HS-27A (cell line): ENCODE measurements at regions not wholly inside any gene's neighbourhood (a gene's known extent, or its start where the extent isn't known, plus 50 kb on each side); places are given as distances from the start of the nearest gene placed in this dataset.
"Not testable (repeated sequence)": the region's sequence is repeated elsewhere in the genome, so short reads cannot be mapped to it uniquely, and the experiment has no call there.

Experiments
- DNase-seq: peaks from one replicate; pipeline ENCODE4 v3.0.0-alpha.2; 2012; ENCODE audit warnings: low read depth, missing footprints

GRCh38 chr1:244322791-244323521 is 128.8 kb downstream of the ADSS2 start:
- DNase-seq = peak; percentile 91

- DNase-seq = no peak
These were observed 127.4 kb downstream of the ADSS2 start for GRCh38 chr1:244324176-244324883.

- DNase-seq = no peak
These were observed 126.5 kb downstream of the ADSS2 start for GRCh38 chr1:244325056-244325758.

- no peak for DNase-seq
These were observed 125.0 kb downstream of the ADSS2 start for GRCh38 chr1:244326757-244327156.

- DNase-seq = no peak
These were observed 124.2 kb downstream of the ADSS2 start for GRCh38 chr1:244327533-244327932.

GRCh38 chr1:244328476-244328875 is 123.2 kb downstream of the ADSS2 start:
- DNase-seq = no peak

- DNase-seq = no peak
These were observed 122.0 kb downstream of the ADSS2 start for GRCh38 chr1:244329591-244330317.

GRCh38 chr1:244330318-244330625 is 121.4 kb downstream of the ADSS2 start:
- DNase-seq = no peak

GRCh38 chr1:244332761-244333160 is 118.9 kb downstream of the ADSS2 start:
- DNase-seq = not testable (repeated sequence)

GRCh38 chr1:244334315-244334714 is 117.4 kb downstream of the ADSS2 start:
- not testable (repeated sequence) for DNase-seq

- not testable (repeated sequence) for DNase-seq
These were observed 116.9 kb downstream of the ADSS2 start for GRCh38 chr1:244334842-244335241.

GRCh38 chr1:244335456-244335855 is 116.3 kb downstream of the ADSS2 start:
- DNase-seq = no peak

GRCh38 chr1:244336232-244336899 is 115.3 kb downstream of the ADSS2 start:
- no peak for DNase-seq

- no peak for DNase-seq
These were observed 113.9 kb downstream of the ADSS2 start for GRCh38 chr1:244337839-244338238.

GRCh38 chr1:244339073-244339692 is 112.5 kb downstream of the ADSS2 start:
- no peak for DNase-seq

GRCh38 chr1:244339776-244340175 is 111.9 kb downstream of the ADSS2 start:
- DNase-seq = no peak

- no peak for DNase-seq
These were observed 111.3 kb downstream of the ADSS2 start for GRCh38 chr1:244340396-244340795.

GRCh38 chr1:244341455-244342450 is 110.0 kb downstream of the ADSS2 start:
- no peak for DNase-seq

GRCh38 chr1:244344001-244344400 is 107.7 kb downstream of the ADSS2 start:
- DNase-seq = no peak

GRCh38 chr1:244346972-244347618 is 104.6 kb downstream of the ADSS2 start:
- no peak for DNase-seq
